GM12878 (cell line): ENCODE measurements at regions not wholly inside any gene's neighbourhood (a gene's known extent, or its start where the extent isn't known, plus 50 kb on each side); places are given as distances from the start of the nearest gene placed in this dataset.

Experiments
- ATAC-seq: fragments of 200-7000 bp; cut with Tn5 transposase; 3 replicates; pipeline ENCODE4 v1.9.1; 2020; ENCODE audit warnings: mild to moderate bottlenecking, moderate library complexity
- BruUV-seq: library from RNA; stranded (reverse); fragments of 400-500 nt; replicated peaks from 2 replicates; lab custom pipeline; 2021; lab: Mats Ljungman, UMichigan
- CTCF ChIA-PET: fragments of 300-600 bp; sonication (Branson Sonifier 250); formaldehyde crosslinking; extraction: SDS; loops from one replicate; lab custom pipeline; 2021; ENCODE audit warnings: inconsistent platforms; lab: Yijun Ruan, JAX
- POLR2A ChIA-PET: fragments of 350-600 bp; formaldehyde crosslinking; extraction: SDS; loops from one replicate; lab custom pipeline; 2021; ENCODE audit warnings: inconsistent platforms; lab: Charles Lee
- RAD21 ChIA-PET: fragments of 300-600 bp; sonication (Branson Sonifier 250); formaldehyde crosslinking; loops from one replicate; lab custom pipeline; 2023; ENCODE audit warnings: antibody characterized with exemption; ENCODE audit not compliant: unreplicated experiment; lab: Charles Lee
- SMC1A ChIA-PET: fragments of 300-600 bp; sonication (Branson Sonifier 250); formaldehyde crosslinking; loops from one replicate; lab custom pipeline; 2023; ENCODE audit not compliant: unreplicated experiment, uncharacterized antibody; lab: Charles Lee
- DNase-seq: peaks from one replicate; pipeline ENCODE4 v3.0.0-alpha.2; 2011; ENCODE audit warnings: low read depth, low spot score
- FAIRE-seq: peaks from 3 replicates; lab custom pipeline; 2011; peaks lifted over from hg19 to GRCh38; lab: Jason Lieb, UNC
- H2AFZ ChIP-seq: 2 replicates; pipeline ENCODE4 v1.6.0; 2011; ENCODE audit warnings: low read depth, low read length, control low read depth; ENCODE audit not compliant: control insufficient read depth
- H3K27ac ChIP-seq: 2 replicates; pipeline ENCODE4 v1.5.1; 2011; ENCODE audit warnings: control low read depth; ENCODE audit not compliant: control insufficient read depth, insufficient read depth
- H3K27me3 ChIP-seq, 2 experiments: replicated peaks in 1 of 2; 2 replicates each; pipeline versions ENCODE4 v1.6.0 to v1.6.1; 2011; ENCODE audit warnings: low read length in 1 of 2; ENCODE audit not compliant: control insufficient read depth in 2 of 2, insufficient read depth in 2 of 2
- H3K36me3 ChIP-seq, 2 experiments: 2 replicates each; pipeline ENCODE4 v1.5.1; 2011; ENCODE audit warnings: low read length in 1 of 2; ENCODE audit not compliant: control insufficient read depth in 2 of 2, insufficient read depth in 2 of 2
- H3K4me1 ChIP-seq: 2 replicates; pipeline ENCODE4 v1.6.1; 2011; ENCODE audit warnings: mild to moderate bottlenecking, low read length, moderate library complexity, mixed read lengths; ENCODE audit not compliant: control insufficient read depth, insufficient read depth
- H3K4me2 ChIP-seq: 2 replicates; pipeline ENCODE4 v1.6.0; 2011; ENCODE audit warnings: control low read depth; ENCODE audit not compliant: control insufficient read depth, insufficient read depth
- H3K4me3 ChIP-seq: fragments of 200-600 bp; sonication (generic); 2 replicates; pipeline ENCODE4 v1.5.1; 2016
- H3K79me2 ChIP-seq: 2 replicates; pipeline ENCODE4 v1.6.0; 2011; ENCODE audit warnings: low read length; ENCODE audit not compliant: control insufficient read depth, insufficient read depth
- H3K9ac ChIP-seq: 2 replicates; pipeline ENCODE4 v1.8.0; 2011; ENCODE audit warnings: low read length, control low read depth, mixed read lengths; ENCODE audit not compliant: control insufficient read depth, insufficient read depth
- H3K9me3 ChIP-seq: replicated peaks from 3 replicates; pipeline ENCODE4 v1.5.1; 2011; ENCODE audit warnings: mild to moderate bottlenecking, low read length; ENCODE audit not compliant: control insufficient read depth, insufficient read depth
- H4K20me1 ChIP-seq: 2 replicates; pipeline ENCODE4 v1.6.0; 2011; ENCODE audit not compliant: control insufficient read depth, insufficient read depth
- CREM ChIP-seq: IDR thresholded peaks from 2 replicates; pipeline ENCODE4 v1.6.1; 2014; ENCODE audit warnings: antibody characterized with exemption, low read depth
- IKZF1 ChIP-seq: fragments of 450-650 bp; conservative IDR thresholded peaks from 2 replicates; pipeline ENCODE4 v1.6.1; 2017; ENCODE audit warnings: antibody characterized with exemption, mild to moderate bottlenecking
- KLF5 ChIP-seq: fragments of 450-650 bp; IDR thresholded peaks from 2 replicates; pipeline ENCODE4 v1.6.1; 2014; ENCODE audit warnings: mild to moderate bottlenecking; ENCODE audit not compliant: partially characterized antibody
- MEF2B ChIP-seq: fragments of 450-650 bp; IDR thresholded peaks from 2 replicates; pipeline ENCODE4 v1.6.1; 2018; ENCODE audit warnings: mild to moderate bottlenecking, moderate library complexity; ENCODE audit not compliant: partially characterized antibody, poor library complexity, severe bottlenecking
- NRF1 ChIP-seq: conservative IDR thresholded peaks from 2 replicates; pipeline ENCODE4 v1.6.1; 2011; ENCODE audit warnings: mild to moderate bottlenecking, low read depth, low read length, improper control_type of control experiment
- RBBP5 ChIP-seq: fragments of 200-600 bp; sonication (generic); conservative IDR thresholded peaks from 2 replicates; pipeline ENCODE4 v1.6.1; 2016
- SMARCA5 ChIP-seq: fragments of 450-650 bp; IDR thresholded peaks from 2 replicates; pipeline ENCODE4 v1.6.1; 2017; ENCODE audit warnings: mild to moderate bottlenecking
- SMC3 ChIP-seq: IDR thresholded peaks from 2 replicates; pipeline ENCODE4 v1.6.1; 2011; ENCODE audit warnings: low read length, improper control_type of control experiment, borderline replicate concordance
- TCF12 ChIP-seq: IDR thresholded peaks from 2 replicates; pipeline ENCODE4 v1.6.1; 2011; ENCODE audit warnings: low read depth, mild to moderate bottlenecking, low read length
- TCF7 ChIP-seq: IDR thresholded peaks from 2 replicates; pipeline ENCODE4 v1.6.1; 2014; ENCODE audit warnings: antibody characterized with exemption, borderline replicate concordance
- ZNF207 ChIP-seq: fragments of 450-650 bp; IDR thresholded peaks from 2 replicates; pipeline ENCODE4 v1.6.1; 2014; ENCODE audit warnings: antibody characterized with exemption, mild to moderate bottlenecking, borderline replicate concordance
- ZNF274 ChIP-seq: IDR thresholded peaks from one replicate; pipeline ENCODE4 v1.8.0; 2011; ENCODE audit not compliant: insufficient read length, insufficient read depth
- ZNF622 ChIP-seq: fragments of 450-650 bp; IDR thresholded peaks from 2 replicates; pipeline ENCODE4 v1.6.1; 2017; ENCODE audit warnings: mild to moderate bottlenecking, inconsistent platforms
- ZZZ3 ChIP-seq: IDR thresholded peaks from 2 replicates; pipeline ENCODE4 v1.6.1; 2011; ENCODE audit warnings: low read depth; ENCODE audit not compliant: control insufficient read depth, insufficient read length
- in situ Hi-C: fragments of 300-500 bp; cut with MboI; formaldehyde crosslinking; loops from 9 replicates; pipeline ENCODE4 v1.14.3; 2018; ENCODE audit warnings: mixed read lengths
- intact Hi-C: fragments of 100-400 bp; cut with micrococcal nuclease; formaldehyde crosslinking; loops from one replicate; pipeline ENCODE4 v1.14.2; 2022; ENCODE audit not compliant: unreplicated experiment
- TF ChIP-seq, protein P1 (sequence below): IDR thresholded peaks from 2 replicates; pipeline ENCODE4 v1.6.1; 2011; ENCODE audit warnings: mild to moderate bottlenecking, low read depth, low read length, moderate library complexity; ENCODE audit not compliant: insufficient replicate concordance
- TF ChIP-seq, protein P2 (sequence below): IDR thresholded peaks from 2 replicates; pipeline ENCODE4 v1.6.1; 2012; ENCODE audit warnings: low read depth, low read length, improper control_type of control experiment

DNA sequence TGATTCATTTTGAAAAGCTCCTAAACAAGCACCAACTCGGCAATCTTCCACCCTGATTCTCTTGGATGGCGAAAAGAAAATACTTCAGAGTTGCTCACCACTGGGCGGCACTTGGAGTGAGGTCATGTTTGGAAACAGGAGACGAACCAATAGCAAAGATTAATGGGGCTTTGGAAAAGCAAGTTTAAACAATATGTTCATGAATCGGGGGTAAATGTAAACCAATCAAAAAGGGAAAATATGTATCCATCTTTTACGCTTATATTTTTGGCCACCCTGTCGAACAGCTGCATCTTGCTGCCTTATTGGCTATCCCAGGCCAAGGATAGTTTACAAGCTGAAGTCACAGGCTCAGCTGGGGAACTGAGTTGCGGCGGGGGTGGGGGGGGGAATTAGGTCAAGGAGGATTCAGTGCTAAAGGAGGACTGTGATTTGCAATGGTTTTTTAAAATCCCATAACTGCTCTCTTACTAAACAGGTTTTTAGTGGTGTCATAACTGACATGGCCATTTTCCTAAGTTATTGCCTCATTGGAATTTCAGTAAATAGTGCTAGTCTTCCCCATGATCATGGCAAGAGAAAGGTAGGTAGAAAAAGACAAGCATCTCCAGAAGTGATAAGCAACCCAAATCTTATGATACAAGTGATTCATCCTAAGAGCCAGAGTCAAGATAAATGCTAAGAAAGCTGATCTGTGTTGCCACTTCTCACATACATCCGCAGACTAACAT, 210.6 kb downstream of the PHLDA1 start (continued):
- TF ChIP-seq IKZF1, result no peak

DNA sequence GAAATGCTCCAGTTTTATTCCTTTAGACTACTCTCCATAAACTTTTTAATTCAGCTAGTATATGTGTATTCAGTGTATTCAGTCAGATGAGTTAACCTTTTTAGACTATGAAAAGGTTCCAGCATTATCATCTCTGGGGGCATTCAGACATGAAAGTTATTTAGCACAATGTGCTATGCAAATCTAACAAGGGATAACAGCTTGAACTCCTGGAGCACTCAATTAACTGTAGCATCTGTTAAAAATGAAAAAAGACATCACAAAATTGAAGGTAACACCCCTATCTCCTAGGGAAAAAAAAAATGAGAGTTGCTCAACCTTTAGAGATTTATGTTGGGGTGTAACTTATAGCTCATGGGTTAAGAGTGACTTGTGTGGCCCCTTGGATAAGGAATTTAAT, 211.5 kb downstream of the PHLDA1 start:
- Histone ChIP-seq H3K4me2 (no peak overlapping the region), H3K9me3 (no peaks in the 10 kb centered on the region), H3K27ac (no peak overlapping the region), H3K27me3 (no peaks in the 10 kb centered on the region), H3K4me3 (no peak overlapping the region), H3K4me1 (no peaks in the 10 kb centered on the region), H3K79me2 (no peaks in the 10 kb centered on the region), H3K36me3 (no peaks in the 10 kb centered on the region), H4K20me1 (no peaks in the 10 kb centered on the region), H2AFZ (no peak overlapping the region), H3K9ac (no peak overlapping the region)
- ChIA-PET POLR2A (interaction anchor here (1.2 kb wide), 1 partner anchor 8 kb away, joined by 3 read pairs; no protein-coding TSS in a partner anchor), SMC1A (interaction anchor here (0.7 to 2.9 kb wide), 14 partner anchors 9 to 222 kb away, joined by 3 to 9 read pairs (median 3); no protein-coding TSS in a partner anchor), RAD21 (interaction anchor here (1.7 to 6.6 kb wide), 2 partner anchors 95 to 212 kb away, joined by 3 to 61 read pairs; partner anchors contain the start of gene PHLDA1), CTCF (interaction anchor here (0.6 to 2.6 kb wide), 4 partner anchors 115 to 217 kb away, joined by 3 to 6 read pairs (median 3); partner anchors contain the start of gene PHLDA1)
- FAIRE-seq (no peak), DNase-seq (no peak), ATAC-seq (no peak)
- BruUV-seq, result no TSS peak
- intact Hi-C loops (no loop called here), in situ Hi-C loops (no loop called here)
- TF ChIP-seq ZNF207 (no peak), ZNF274 (no peak), ZNF622 (no peak), ZZZ3 (no peak), TCF12 (no peak), TCF7 (no peak), SMC3 (no peak), KLF5 (no peak), SMARCA5 (no peak), MEF2B (no peak), CREM (no peak), RBBP5 (no peak), NRF1 (no peak)
- TF ChIP-seq, protein P1, sequence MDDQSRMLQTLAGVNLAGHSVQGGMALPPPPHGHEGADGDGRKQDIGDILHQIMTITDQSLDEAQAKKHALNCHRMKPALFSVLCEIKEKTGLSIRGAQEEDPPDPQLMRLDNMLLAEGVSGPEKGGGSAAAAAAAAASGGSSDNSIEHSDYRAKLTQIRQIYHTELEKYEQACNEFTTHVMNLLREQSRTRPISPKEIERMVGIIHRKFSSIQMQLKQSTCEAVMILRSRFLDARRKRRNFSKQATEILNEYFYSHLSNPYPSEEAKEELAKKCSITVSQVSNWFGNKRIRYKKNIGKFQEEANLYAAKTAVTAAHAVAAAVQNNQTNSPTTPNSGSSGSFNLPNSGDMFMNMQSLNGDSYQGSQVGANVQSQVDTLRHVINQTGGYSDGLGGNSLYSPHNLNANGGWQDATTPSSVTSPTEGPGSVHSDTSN, result no peak
- TF ChIP-seq, protein P2, sequence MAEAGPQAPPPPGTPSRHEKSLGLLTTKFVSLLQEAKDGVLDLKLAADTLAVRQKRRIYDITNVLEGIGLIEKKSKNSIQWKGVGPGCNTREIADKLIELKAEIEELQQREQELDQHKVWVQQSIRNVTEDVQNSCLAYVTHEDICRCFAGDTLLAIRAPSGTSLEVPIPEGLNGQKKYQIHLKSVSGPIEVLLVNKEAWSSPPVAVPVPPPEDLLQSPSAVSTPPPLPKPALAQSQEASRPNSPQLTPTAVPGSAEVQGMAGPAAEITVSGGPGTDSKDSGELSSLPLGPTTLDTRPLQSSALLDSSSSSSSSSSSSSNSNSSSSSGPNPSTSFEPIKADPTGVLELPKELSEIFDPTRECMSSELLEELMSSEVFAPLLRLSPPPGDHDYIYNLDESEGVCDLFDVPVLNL, result no peak
